ENCODE measurements at regions not wholly inside any gene's neighbourhood (a gene's known extent, or its start where the extent isn't known, plus 50 kb on each side); places are given as distances from the start of the nearest gene placed in this dataset.

DNA sequence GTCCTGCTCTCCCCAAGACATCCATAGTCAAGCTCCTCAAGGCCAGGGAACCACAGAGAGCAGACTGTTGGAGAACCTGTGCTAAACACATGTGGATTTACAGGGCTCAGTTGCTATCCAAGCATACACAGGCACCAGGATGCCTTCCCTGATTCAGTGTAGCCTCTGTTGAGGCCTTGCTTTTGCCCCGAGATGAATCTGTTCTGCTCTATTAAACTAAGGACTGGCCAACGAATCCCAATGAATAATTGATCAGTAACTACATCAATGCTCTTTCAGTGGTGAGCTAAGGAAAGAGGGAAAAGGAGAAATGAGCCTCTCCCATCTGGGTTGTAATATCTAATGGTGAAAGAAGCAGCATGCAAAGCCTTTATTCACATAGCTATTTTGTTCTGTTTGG, 58.7 kb upstream of the SPTBN1 start:
- H3K9me3 ChIP-seq = no peaks in the 10 kb centered on the region
- H3K27me3 ChIP-seq = no peaks in the 10 kb centered on the region
- no peaks in the 10 kb centered on the region for H3K36me3 ChIP-seq
- no peak overlapping the region for H3K4me3 ChIP-seq
- TF ChIP-seq EP300 (IDR thresholded peaks at IDR 0.05) (no peak), POLR2AphosphoS5 (IDR thresholded peaks at IDR 0.05) (no peak), POLR2A (IDR thresholded peaks at IDR 0.05) (no peak)
- TF ChIP-seq, protein P1, sequence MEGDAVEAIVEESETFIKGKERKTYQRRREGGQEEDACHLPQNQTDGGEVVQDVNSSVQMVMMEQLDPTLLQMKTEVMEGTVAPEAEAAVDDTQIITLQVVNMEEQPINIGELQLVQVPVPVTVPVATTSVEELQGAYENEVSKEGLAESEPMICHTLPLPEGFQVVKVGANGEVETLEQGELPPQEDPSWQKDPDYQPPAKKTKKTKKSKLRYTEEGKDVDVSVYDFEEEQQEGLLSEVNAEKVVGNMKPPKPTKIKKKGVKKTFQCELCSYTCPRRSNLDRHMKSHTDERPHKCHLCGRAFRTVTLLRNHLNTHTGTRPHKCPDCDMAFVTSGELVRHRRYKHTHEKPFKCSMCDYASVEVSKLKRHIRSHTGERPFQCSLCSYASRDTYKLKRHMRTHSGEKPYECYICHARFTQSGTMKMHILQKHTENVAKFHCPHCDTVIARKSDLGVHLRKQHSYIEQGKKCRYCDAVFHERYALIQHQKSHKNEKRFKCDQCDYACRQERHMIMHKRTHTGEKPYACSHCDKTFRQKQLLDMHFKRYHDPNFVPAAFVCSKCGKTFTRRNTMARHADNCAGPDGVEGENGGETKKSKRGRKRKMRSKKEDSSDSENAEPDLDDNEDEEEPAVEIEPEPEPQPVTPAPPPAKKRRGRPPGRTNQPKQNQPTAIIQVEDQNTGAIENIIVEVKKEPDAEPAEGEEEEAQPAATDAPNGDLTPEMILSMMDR (IDR thresholded peaks at IDR 0.05) = no peak
- no peak overlapping the region for H3K27ac ChIP-seq
- intact Hi-C loops (cut with DNase I) = no loop called here
- H3K4me1 ChIP-seq = no peaks in the 10 kb centered on the region
- DNase-seq = no peak
- WGBS, 2 donors = 47 to 59% methylated on average over 2 of the region's 2 CpGs

DNA sequence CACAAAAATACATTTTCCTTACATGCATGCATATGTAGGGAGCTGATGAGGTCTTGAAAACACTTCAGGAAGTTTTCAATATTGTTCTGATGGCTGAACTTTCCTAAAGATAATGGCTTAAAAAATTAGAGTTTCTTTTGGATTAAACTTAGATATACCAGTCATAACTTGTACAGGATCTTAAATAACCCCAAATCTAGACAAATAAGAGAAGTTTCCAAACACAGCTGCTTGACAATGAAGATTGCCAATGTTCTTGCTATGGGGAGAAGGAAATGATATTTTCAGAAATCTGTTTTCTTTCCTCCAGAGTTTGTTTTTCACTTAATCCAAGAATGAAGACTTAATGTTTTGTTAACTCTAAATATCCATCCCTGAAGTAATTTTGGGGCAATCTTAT, 54.6 kb upstream of the SPTBN1 start:
- no peaks in the 10 kb centered on the region for H3K36me3 ChIP-seq
- H3K27me3 ChIP-seq = no peaks in the 10 kb centered on the region
- intact Hi-C loops (cut with DNase I) = no loop called here

DNA sequence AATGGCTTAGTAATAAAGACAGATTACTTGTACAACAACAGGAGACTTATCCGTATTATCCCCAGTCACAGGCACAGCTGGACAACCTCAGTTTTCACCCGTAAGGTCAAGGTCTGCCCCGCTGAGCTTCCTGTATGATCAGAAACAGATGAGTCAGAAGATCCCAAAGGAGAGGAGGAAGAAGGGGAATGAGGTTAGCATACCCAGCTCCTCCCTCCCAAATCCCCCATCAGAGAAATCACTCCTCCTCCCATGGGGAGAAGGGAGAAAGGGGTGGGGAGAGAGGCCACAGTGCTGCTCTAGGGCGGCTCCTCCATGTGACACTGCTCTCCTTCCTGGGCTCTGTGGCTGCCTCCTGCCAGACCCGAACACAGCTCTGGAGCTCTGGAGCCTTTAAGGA, 53.8 kb upstream of the SPTBN1 start:
- 67 to 72% methylated on average over 5 of the region's 5 CpGs for WGBS, 2 donors
- TF ChIP-seq EP300 (IDR thresholded peaks at IDR 0.05) (no peak), POLR2AphosphoS5 (IDR thresholded peaks at IDR 0.05) (peak; percentile 19 to 70 (median 44))
- H3K4me1 ChIP-seq = no peaks in the 10 kb centered on the region
- H3K4me3 ChIP-seq = no peak overlapping the region
- H3K36me3 ChIP-seq = no peaks in the 10 kb centered on the region
- peak; percentile 83 for DNase-seq
- H3K27ac ChIP-seq = peak overlapping the region; percentile 16 to 59 (median 57)
- intact Hi-C loops (cut with DNase I) = no loop called here
- no peaks in the 10 kb centered on the region for H3K9me3 ChIP-seq
- no peaks in the 10 kb centered on the region for H3K27me3 ChIP-seq

More for the DNA sequence above, 54.6 kb upstream of the SPTBN1 start:
- no peak for TF ChIP-seq POLR2AphosphoS5 (IDR thresholded peaks at IDR 0.05)
- TF ChIP-seq EP300 (IDR thresholded peaks at IDR 0.05) = no peak
- TF ChIP-seq POLR2A (IDR thresholded peaks at IDR 0.05) = no peak
- TF ChIP-seq, protein P1 (IDR thresholded peaks at IDR 0.05) = no peak
- Histone ChIP-seq H3K9me3 (no peaks in the 10 kb centered on the region), H3K4me1 (no peaks in the 10 kb centered on the region), H3K27ac (peak overlapping the region; percentile 16 to 59 (median 57)), H3K4me3 (no peak overlapping the region)
- no peak for DNase-seq

DNA sequence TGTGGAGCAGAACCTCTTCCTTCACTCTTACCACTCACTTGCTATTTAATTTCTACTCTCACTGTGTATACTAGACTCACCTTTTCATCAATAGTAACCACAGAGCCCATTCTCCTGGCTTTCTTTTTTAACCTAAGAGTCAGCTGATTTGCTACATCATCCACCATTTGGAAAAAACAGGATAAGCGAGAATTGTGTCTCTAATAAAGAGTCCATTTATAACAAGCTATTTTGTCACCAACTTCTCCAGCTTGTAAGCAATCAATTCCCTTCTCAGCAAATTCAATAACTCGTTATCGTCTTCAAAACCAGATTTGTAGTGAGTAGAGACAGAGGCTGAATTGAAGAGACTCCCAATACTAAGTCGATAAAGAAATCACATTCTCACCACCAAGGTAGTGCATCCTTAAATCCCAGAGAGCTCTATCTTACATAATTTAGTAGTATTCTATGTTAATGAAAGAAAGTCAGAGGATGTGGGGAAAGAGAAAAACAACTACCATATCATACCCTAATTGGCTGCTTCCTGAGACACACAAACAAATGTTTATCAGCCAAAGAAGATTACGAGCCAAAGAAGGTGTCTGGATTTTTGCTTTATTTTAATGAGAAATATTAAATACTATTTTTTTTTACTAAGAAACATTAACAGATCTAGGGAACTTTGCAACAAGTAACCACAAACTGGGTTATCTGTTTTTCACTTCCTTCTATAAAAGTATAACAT, 52.5 kb upstream of the SPTBN1 start:
- Histone ChIP-seq H3K27ac (peak overlapping the region in 3 of 4 donors; percentile 40 to 59 (median 46)), H3K4me1 (no peaks in the 10 kb centered on the region), H3K9me3 (no peaks in the 10 kb centered on the region), H3K27me3 (no peaks in the 10 kb centered on the region), H3K36me3 (no peaks in the 10 kb centered on the region), H3K4me3 (no peak overlapping the region)
- WGBS, 2 donors = 71 to 84% methylated on average over 5 of the region's 5 CpGs
- no peak for DNase-seq
- intact Hi-C loops (cut with DNase I) = no loop called here
- TF ChIP-seq EP300 (IDR thresholded peaks at IDR 0.05) (no peak), POLR2AphosphoS5 (IDR thresholded peaks at IDR 0.05) (no peak), POLR2A (IDR thresholded peaks at IDR 0.05) (no peak)
- TF ChIP-seq, protein P1 (IDR thresholded peaks at IDR 0.05) = no peak

DNA sequence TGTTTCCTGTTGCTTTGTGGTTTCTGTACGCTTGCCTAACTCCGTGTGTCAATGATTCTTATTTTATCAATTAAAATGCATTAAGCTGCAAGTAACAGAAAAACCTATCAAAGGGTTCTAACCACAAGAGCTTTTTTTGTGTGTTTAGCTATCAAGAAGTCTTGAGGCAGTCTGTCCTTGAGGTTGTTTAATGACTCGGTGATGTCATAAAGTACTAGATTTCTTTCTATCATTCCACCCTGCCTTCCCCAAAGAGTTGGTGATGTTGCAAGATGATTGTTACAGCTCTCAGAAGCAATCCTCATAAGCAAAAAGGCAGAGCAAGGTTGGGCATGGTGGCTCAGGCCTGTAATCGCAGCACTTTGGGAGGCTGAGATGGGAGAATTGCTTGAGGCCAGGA, 51.9 kb upstream of the SPTBN1 start:
- intact Hi-C loops (cut with DNase I) = no loop called here

More for the DNA sequence above, 51.9 kb upstream of the SPTBN1 start:
- H3K27ac ChIP-seq = no peak overlapping the region
- 53 to 69% methylated on average over 4 of the region's 4 CpGs for WGBS, 2 donors
- TF ChIP-seq EP300 (IDR thresholded peaks at IDR 0.05) (no peak), POLR2AphosphoS5 (IDR thresholded peaks at IDR 0.05) (no peak), POLR2A (IDR thresholded peaks at IDR 0.05) (no peak)
- TF ChIP-seq, protein P1 (IDR thresholded peaks at IDR 0.05) = no peak
- DNase-seq = no peak
- H3K4me3 ChIP-seq = no peak overlapping the region
- no peaks in the 10 kb centered on the region for H3K4me1 ChIP-seq
- no peaks in the 10 kb centered on the region for H3K36me3 ChIP-seq
- no peaks in the 10 kb centered on the region for H3K9me3 ChIP-seq
- no peaks in the 10 kb centered on the region for H3K27me3 ChIP-seq

All from sigmoid colon (tissue), 6 donors.